Uterus (tissue), 2 donors: ENCODE measurements at regions not wholly inside any gene's neighbourhood (a gene's known extent, or its start where the extent isn't known, plus 50 kb on each side); places are given as distances from the start of the nearest gene placed in this dataset.

Experiments used
- CTCF ChIP-seq, 4 experiments: fragments of 200-600 bp in 2 of 4; fragments of 450-650 bp in 2 of 4; sonication (generic) in 2 of 4; IDR thresholded peaks; one replicate each; pipeline ENCODE4 v1.5.1; 2016 to 2019; ENCODE audit warnings: antibody characterized with exemption in 4 of 4, mild to moderate bottlenecking in 2 of 4, moderate library complexity in 1 of 4
- POLR2A ChIP-seq, 2 donors: fragments of 450-650 bp; IDR thresholded peaks; one replicate each; pipeline ENCODE4 v1.6.1; 2016; ENCODE audit warnings: antibody characterized with exemption in 2 of 2, mild to moderate bottlenecking in 1 of 2, moderate library complexity in 1 of 2

GRCh38 chr16:79283578-79283977 lies 317.0 kb downstream of the MAF start:
- TF ChIP-seq POLR2A (IDR thresholded peaks at IDR 0.05) (no peak), CTCF (IDR thresholded peaks at IDR 0.05) (no peak)
